ENCODE measurements at regions not wholly inside any gene's neighbourhood (a gene's known extent, or its start where the extent isn't known, plus 50 kb on each side); places are given as distances from the start of the nearest gene placed in this dataset.

DNA sequence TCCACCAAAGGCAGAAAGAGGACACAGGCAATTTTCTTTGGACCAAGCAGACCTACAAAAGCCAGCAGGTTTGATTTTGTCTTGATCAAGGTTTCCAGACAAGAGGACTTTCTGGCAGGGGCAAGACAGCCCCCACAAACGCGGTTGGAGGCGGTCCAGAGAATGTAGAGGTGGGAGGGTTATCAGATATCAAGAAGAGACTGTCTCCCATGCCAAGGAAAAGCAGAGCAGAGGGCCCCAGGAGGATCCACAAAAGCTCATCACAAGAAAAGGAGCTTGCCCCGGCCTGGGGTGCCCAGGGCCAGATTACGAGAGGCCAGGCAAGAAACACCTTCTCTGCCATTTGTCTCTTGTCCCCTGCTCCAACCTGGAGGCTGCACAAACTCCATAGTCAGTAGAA, 538.9 kb downstream of the BNC2 start:
- TF ChIP-seq, protein P1, sequence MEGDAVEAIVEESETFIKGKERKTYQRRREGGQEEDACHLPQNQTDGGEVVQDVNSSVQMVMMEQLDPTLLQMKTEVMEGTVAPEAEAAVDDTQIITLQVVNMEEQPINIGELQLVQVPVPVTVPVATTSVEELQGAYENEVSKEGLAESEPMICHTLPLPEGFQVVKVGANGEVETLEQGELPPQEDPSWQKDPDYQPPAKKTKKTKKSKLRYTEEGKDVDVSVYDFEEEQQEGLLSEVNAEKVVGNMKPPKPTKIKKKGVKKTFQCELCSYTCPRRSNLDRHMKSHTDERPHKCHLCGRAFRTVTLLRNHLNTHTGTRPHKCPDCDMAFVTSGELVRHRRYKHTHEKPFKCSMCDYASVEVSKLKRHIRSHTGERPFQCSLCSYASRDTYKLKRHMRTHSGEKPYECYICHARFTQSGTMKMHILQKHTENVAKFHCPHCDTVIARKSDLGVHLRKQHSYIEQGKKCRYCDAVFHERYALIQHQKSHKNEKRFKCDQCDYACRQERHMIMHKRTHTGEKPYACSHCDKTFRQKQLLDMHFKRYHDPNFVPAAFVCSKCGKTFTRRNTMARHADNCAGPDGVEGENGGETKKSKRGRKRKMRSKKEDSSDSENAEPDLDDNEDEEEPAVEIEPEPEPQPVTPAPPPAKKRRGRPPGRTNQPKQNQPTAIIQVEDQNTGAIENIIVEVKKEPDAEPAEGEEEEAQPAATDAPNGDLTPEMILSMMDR (IDR thresholded peaks at IDR 0.05): no peak
- TF ChIP-seq EZH2 (IDR thresholded peaks at IDR 0.05): no peak
